Endothelial cell of umbilical vein (primary cell): ENCODE measurements at regions not wholly inside any gene's neighbourhood (a gene's known extent, or its start where the extent isn't known, plus 50 kb on each side); places are given as distances from the start of the nearest gene placed in this dataset.

Experiments
- BruUV-seq: library from RNA; stranded (reverse); fragments of 400-500 nt; replicated peaks from 2 replicates; lab custom pipeline; 2021; lab: Mats Ljungman, UMichigan
- CTCF ChIA-PET: fragments of 300-600, 350-600 bp; sonication (Branson Sonifier 250); formaldehyde crosslinking; loops from one replicate; lab custom pipeline; 2021; ENCODE audit warnings: antibody characterized with exemption, inconsistent platforms; lab: Charles Lee
- POLR2A ChIA-PET: fragments of 300-600, 350-600 bp; sonication (Branson Sonifier 250); formaldehyde crosslinking; loops from one replicate; lab custom pipeline; 2021; ENCODE audit warnings: antibody characterized with exemption, inconsistent platforms; lab: Charles Lee
- DNase-seq: peaks from one replicate; pipeline ENCODE4 v3.0.0-alpha.2; 2011; ENCODE audit warnings: low read depth, low spot score
- FAIRE-seq: peaks from 2 replicates; lab custom pipeline; 2011; peaks lifted over from hg19 to GRCh38; lab: Jason Lieb, UNC
- H2AFZ ChIP-seq: 2 replicates; pipeline ENCODE4 v1.6.0; 2012; ENCODE audit warnings: low read depth, low read length, control low read depth, inconsistent platforms
- H3K27ac ChIP-seq: 2 replicates; pipeline ENCODE4 v1.5.1; 2011; ENCODE audit warnings: low read depth, mild to moderate bottlenecking, control low read depth, low read length, moderate library complexity; ENCODE audit not compliant: insufficient read depth
- H3K27me3 ChIP-seq, 2 experiments: 2 replicates each; pipeline versions ENCODE4 v1.6.0 to v1.6.1; 2011; ENCODE audit warnings: low read length in 2 of 2, mixed read lengths in 1 of 2; ENCODE audit not compliant: control insufficient read depth in 2 of 2, insufficient read depth in 2 of 2
- H3K36me3 ChIP-seq, 2 experiments: 2 replicates in 1 of 2; 3 replicates in 1 of 2; pipeline ENCODE4 v1.5.1; 2011; ENCODE audit warnings: low read length in 2 of 2, mild to moderate bottlenecking in 1 of 2, moderate library complexity in 1 of 2; ENCODE audit not compliant: control insufficient read depth in 2 of 2, insufficient read depth in 2 of 2; ENCODE audit errors: extremely low read depth in 1 of 2
- H3K4me1 ChIP-seq: 3 replicates; pipeline ENCODE4 v1.5.1; 2011; ENCODE audit warnings: mild to moderate bottlenecking, low read length; ENCODE audit not compliant: control insufficient read depth, insufficient read depth; ENCODE audit errors: extremely low read depth
- H3K4me2 ChIP-seq: 2 replicates; pipeline ENCODE4 v1.6.1; 2011; ENCODE audit warnings: low read length, control low read depth, mixed read lengths; ENCODE audit not compliant: insufficient read depth
- H3K4me3 ChIP-seq, 3 experiments: fragments of 200-600 bp in 1 of 3; sonication (generic), shearing (Covaris generic) in 1 of 3; replicated peaks in 1 of 3; 2 replicates each; pipeline ENCODE4 v1.5.1; 2011 to 2016; ENCODE audit warnings: control low read depth in 3 of 3, low read length in 3 of 3, mild to moderate bottlenecking in 2 of 3, inconsistent platforms in 1 of 3, low read depth in 1 of 3, moderate library complexity in 1 of 3; ENCODE audit not compliant: insufficient read depth in 1 of 3
- H3K79me2 ChIP-seq: 2 replicates; pipeline ENCODE4 v1.6.0; 2012; ENCODE audit warnings: low read length, inconsistent platforms; ENCODE audit not compliant: control insufficient read depth, insufficient read depth
- H3K9ac ChIP-seq: replicated peaks from 2 replicates; pipeline ENCODE3; 2011; ENCODE audit warnings: low read length, control low read depth; ENCODE audit not compliant: insufficient read depth; ENCODE audit errors: extremely low read depth
- H3K9me1 ChIP-seq: replicated peaks from 3 replicates; pipeline ENCODE4 v1.6.0; 2011; ENCODE audit warnings: mild to moderate bottlenecking, low read length; ENCODE audit not compliant: control insufficient read depth, insufficient read depth; ENCODE audit errors: extremely low read depth
- H3K9me3 ChIP-seq: replicated peaks from 2 replicates; pipeline ENCODE4 v1.5.1; 2012; ENCODE audit warnings: low read length, inconsistent platforms; ENCODE audit not compliant: control insufficient read depth, insufficient read depth
- H4K20me1 ChIP-seq: replicated peaks from 2 replicates; pipeline ENCODE3; 2011; ENCODE audit warnings: mild to moderate bottlenecking, low read length; ENCODE audit not compliant: control insufficient read depth, insufficient read depth; ENCODE audit errors: extremely low read depth
- CTCF ChIP-seq, 2 donors: IDR thresholded peaks; 1 replicate in 1 of 2; 2 replicates in 1 of 2; pipeline ENCODE4 v1.5.1; 2011; ENCODE audit warnings: low read length in 2 of 2, mild to moderate bottlenecking in 2 of 2, moderate library complexity in 2 of 2, control low read depth in 1 of 2, inconsistent platforms in 1 of 2, low read depth in 1 of 2; ENCODE audit not compliant: insufficient read depth in 1 of 2; ENCODE audit errors: extremely low read depth in 1 of 2
- EZH2 ChIP-seq: IDR thresholded peaks from 2 replicates; pipeline ENCODE4 v1.6.1; 2012; ENCODE audit warnings: borderline replicate concordance, low read depth, mild to moderate bottlenecking, moderate library complexity, low read length, inconsistent platforms; ENCODE audit not compliant: severe bottlenecking
- FOS ChIP-seq: IDR thresholded peaks from 2 replicates; pipeline ENCODE4 v1.6.1; 2011; ENCODE audit warnings: mild to moderate bottlenecking, low read length, moderate library complexity, borderline replicate concordance; ENCODE audit not compliant: insufficient read depth
- GATA2 ChIP-seq: IDR thresholded peaks from 2 replicates; pipeline ENCODE4 v1.7.0; 2011; ENCODE audit warnings: low read depth, mild to moderate bottlenecking, moderate library complexity, mixed read lengths, low read length; ENCODE audit not compliant: insufficient read length, insufficient read depth
- JUN ChIP-seq: IDR thresholded peaks from 2 replicates; pipeline ENCODE4 v1.6.1; 2011; ENCODE audit warnings: borderline replicate concordance, low read depth; ENCODE audit not compliant: insufficient read length, insufficient read depth
- MAX ChIP-seq: IDR thresholded peaks from 2 replicates; pipeline ENCODE4 v1.6.1; 2011; ENCODE audit not compliant: insufficient read depth, insufficient read length
- MYC ChIP-seq: IDR thresholded peaks from one replicate; pipeline ENCODE4 v1.6.1; 2011; ENCODE audit warnings: mild to moderate bottlenecking, low read depth, low read length
- POLR2A ChIP-seq: IDR thresholded peaks from 2 replicates; pipeline ENCODE4 v1.6.1; 2012; ENCODE audit warnings: low read depth, mild to moderate bottlenecking, control low read depth, low read length
- POLR2AphosphoS5 ChIP-seq: IDR thresholded peaks from 2 replicates; pipeline ENCODE4 v1.6.1; 2012; ENCODE audit warnings: low read depth, mild to moderate bottlenecking, control low read depth, low read length, moderate library complexity; ENCODE audit not compliant: insufficient read depth
- dilution Hi-C: fragments of 300-500 bp; cut with MboI; formaldehyde crosslinking; loops from one replicate; pipeline ENCODE4 v1.15.0; 2019; ENCODE audit warnings: low sequenced_read_pairs; ENCODE audit not compliant: extremely low pct_ligation_motif_present
- intact Hi-C: fragments of 100-400 bp; cut with micrococcal nuclease; formaldehyde crosslinking; loops from one replicate; pipeline ENCODE4 v1.10.0; 2022

- Histone ChIP-seq H3K27me3 (no peaks in the 10 kb centered on the region), H3K9me3 (no peaks in the 10 kb centered on the region), H3K27ac (no peak overlapping the region), H3K9me1 (no peaks in the 10 kb centered on the region), H3K9ac (no peak overlapping the region), H2AFZ (no peak overlapping the region), H3K79me2 (no peaks in the 10 kb centered on the region), H3K36me3 (no peaks in the 10 kb centered on the region), H3K4me2 (no peak overlapping the region), H3K4me1 (no peaks in the 10 kb centered on the region), H3K4me3 (no peak overlapping the region), H4K20me1 (no peaks in the 10 kb centered on the region)
- no TSS peak for BruUV-seq
- ChIA-PET CTCF (interaction anchor here (0.6 kb wide), 1 partner anchor 14 kb away, joined by 3 read pairs; no protein-coding TSS in a partner anchor), POLR2A (no interaction called here)
- DNase-seq: no peak
- FAIRE-seq: no peak
- intact Hi-C loops: no loop called here
- dilution Hi-C loops: no loop called here
- TF ChIP-seq CTCF (IDR thresholded peaks at IDR 0.05; ENCODE audit: extremely low read depth in 1 of 2, insufficient read depth in 1 of 2, low read depth in 1 of 2, low read length in 2 of 2) (no peak), EZH2 (no peak), POLR2AphosphoS5 (no peak), JUN (no peak), GATA2 (no peak), MYC (no peak), FOS (no peak), MAX (no peak), POLR2A (no peak)
Measured at GRCh38 chr6:90668141-90668540, 81.3 kb upstream of the MAP3K7 start.
